Type B pancreatic cell (in vitro differentiated cells): ENCODE measurements at regions not wholly inside any gene's neighbourhood (a gene's known extent, or its start where the extent isn't known, plus 50 kb on each side); places are given as distances from the start of the nearest gene placed in this dataset.

Experiments used
- DNase-seq: peaks from one replicate; pipeline ENCODE4 v3.0.0; 2021; ENCODE audit warnings: mixed read lengths; ENCODE audit not compliant: unreplicated experiment; ENCODE audit errors: extremely low spot score
- H3K27ac Mint-ChIP-seq: 2 replicates; pipeline ENCODE4 v1.8.0; 2021; ENCODE audit warnings: mild to moderate bottlenecking, mixed read lengths
- H3K27me3 Mint-ChIP-seq: 2 replicates; pipeline ENCODE4 v1.8.0; 2021; ENCODE audit warnings: mixed read lengths
- H3K36me3 Mint-ChIP-seq: 2 replicates; pipeline ENCODE4 v1.8.0; 2021; ENCODE audit warnings: mixed read lengths
- H3K4me1 Mint-ChIP-seq: one replicate; pipeline ENCODE4 v1.8.0; 2021; ENCODE audit warnings: mixed read lengths; ENCODE audit not compliant: unreplicated experiment
- H3K4me3 Mint-ChIP-seq: 2 replicates; pipeline ENCODE4 v1.8.0; 2021; ENCODE audit warnings: mild to moderate bottlenecking, mixed read lengths
- H3K9me3 Mint-ChIP-seq: 2 replicates; pipeline ENCODE4 v1.8.0; 2021; ENCODE audit warnings: mixed read lengths
- CTCF ChIP-seq: fragments of 200-600 bp; sonication (generic); conservative IDR thresholded peaks from 2 replicates; pipeline ENCODE4 v1.5.0; 2021; ENCODE audit warnings: antibody characterized with exemption, mild to moderate bottlenecking

- peak overlapping the region; percentile 26 for H3K4me3 Mint-ChIP-seq
- no peak for DNase-seq
- no peak overlapping the region for H3K27ac Mint-ChIP-seq
- no peaks in the 10 kb centered on the region for H3K27me3 Mint-ChIP-seq
- no peak for TF ChIP-seq CTCF
- H3K9me3 Mint-ChIP-seq: no peaks in the 10 kb centered on the region
- H3K4me1 Mint-ChIP-seq: peaks cover 6% of the 10 kb centered on the region
- no peaks in the 10 kb centered on the region for H3K36me3 Mint-ChIP-seq
These were observed 232.8 kb downstream of the GALR1 start for GRCh38 chr18:77482190-77483085.

GRCh38 chr18:77486985-77487384 is 237.3 kb downstream of the GALR1 start:
- H3K9me3 Mint-ChIP-seq: no peaks in the 10 kb centered on the region
- no peaks in the 10 kb centered on the region for H3K36me3 Mint-ChIP-seq
- DNase-seq: no peak
- no peak overlapping the region for H3K4me3 Mint-ChIP-seq
- H3K27ac Mint-ChIP-seq: no peak overlapping the region
- TF ChIP-seq CTCF: no peak
- H3K27me3 Mint-ChIP-seq: no peaks in the 10 kb centered on the region
- peaks cover 6% of the 10 kb centered on the region for H3K4me1 Mint-ChIP-seq

- Mint-ChIP-seq H3K4me3 (no peak overlapping the region), H3K9me3 (no peaks in the 10 kb centered on the region), H3K27ac (no peak overlapping the region), H3K36me3 (no peaks in the 10 kb centered on the region), H3K27me3 (no peaks in the 10 kb centered on the region), H3K4me1 (no peaks in the 10 kb centered on the region)
- no peak for DNase-seq
- TF ChIP-seq CTCF: no peak
These were observed 238.5 kb downstream of the GALR1 start for GRCh38 chr18:77487951-77488740.

- no peaks in the 10 kb centered on the region for H3K36me3 Mint-ChIP-seq
- no peak overlapping the region for H3K4me3 Mint-ChIP-seq
- no peaks in the 10 kb centered on the region for H3K4me1 Mint-ChIP-seq
- H3K9me3 Mint-ChIP-seq: no peaks in the 10 kb centered on the region
- no peak for TF ChIP-seq CTCF
- no peak for DNase-seq
- no peak overlapping the region for H3K27ac Mint-ChIP-seq
- no peaks in the 10 kb centered on the region for H3K27me3 Mint-ChIP-seq
These were observed 245.4 kb downstream of the GALR1 start for GRCh38 chr18:77495079-77495478.

- Mint-ChIP-seq H3K4me3 (no peak overlapping the region), H3K9me3 (no peaks in the 10 kb centered on the region), H3K27me3 (no peaks in the 10 kb centered on the region), H3K36me3 (no peaks in the 10 kb centered on the region), H3K4me1 (no peaks in the 10 kb centered on the region), H3K27ac (no peak overlapping the region)
- DNase-seq: no peak
- TF ChIP-seq CTCF: no peak
These were observed 246.5 kb downstream of the GALR1 start for GRCh38 chr18:77495982-77496690.
